Loucy (cell line): ENCODE measurements at regions not wholly inside any gene's neighbourhood (a gene's known extent, or its start where the extent isn't known, plus 50 kb on each side); places are given as distances from the start of the nearest gene placed in this dataset.

ENCODE experiments used
- H2AFZ ChIP-seq: fragments of 200-600 bp; sonication (generic); 2 replicates; pipeline ENCODE4 v1.6.0; 2016; ENCODE audit warnings: antibody characterized with exemption, mild to moderate bottlenecking, low read length, moderate library complexity
- H3F3A ChIP-seq: fragments of 200-600 bp; 2 replicates; pipeline ENCODE4 v1.6.0; 2016; ENCODE audit warnings: antibody characterized with exemption, low read depth, mild to moderate bottlenecking
- H3K27me3 ChIP-seq: fragments of 200-600 bp; sonication (generic); 2 replicates; pipeline ENCODE4 v1.6.1; 2014; ENCODE audit warnings: low read length, mild to moderate bottlenecking; ENCODE audit not compliant: insufficient read depth, poor library complexity, severe bottlenecking
- H3K36me3 ChIP-seq: fragments of 200-600 bp; sonication (generic); 2 replicates; pipeline ENCODE4 v1.6.1; 2016; ENCODE audit warnings: low read length; ENCODE audit not compliant: insufficient read depth
- H3K4me1 ChIP-seq: fragments of 200-600 bp; sonication (generic); 2 replicates; pipeline ENCODE4 v1.5.1; 2014; ENCODE audit warnings: low read length, mild to moderate bottlenecking; ENCODE audit not compliant: insufficient read depth, poor library complexity, severe bottlenecking
- H3K4me2 ChIP-seq: fragments of 200-600 bp; sonication (generic); 2 replicates; pipeline ENCODE4 v1.6.0; 2014; ENCODE audit warnings: antibody characterized with exemption, low read length, low read depth, mild to moderate bottlenecking; ENCODE audit not compliant: poor library complexity, severe bottlenecking
- H3K4me3 ChIP-seq: fragments of 200-600 bp; sonication (generic); 2 replicates; pipeline ENCODE4 v1.5.1; 2014; ENCODE audit warnings: low read length, mild to moderate bottlenecking, mixed read lengths; ENCODE audit not compliant: poor library complexity, severe bottlenecking
- H3K79me2 ChIP-seq: fragments of 200-600 bp; sonication (generic); 2 replicates; pipeline ENCODE4 v1.6.1; 2014; ENCODE audit warnings: low read length; ENCODE audit not compliant: insufficient read depth
- H3K9ac ChIP-seq: fragments of 200-600 bp; sonication (generic); 2 replicates; pipeline ENCODE4 v1.6.0; 2014; ENCODE audit warnings: mild to moderate bottlenecking, low read depth, low read length, moderate library complexity; ENCODE audit not compliant: poor library complexity, severe bottlenecking
- H3K9me2 ChIP-seq: fragments of 200-600 bp; sonication (generic); replicated peaks from 2 replicates; pipeline ENCODE4 v1.6.1; 2016; ENCODE audit warnings: low read depth, low read length, mixed read lengths
- H3K9me3 ChIP-seq: fragments of 200-600 bp; sonication (generic); 2 replicates; pipeline ENCODE4 v1.6.1; 2014; ENCODE audit warnings: mild to moderate bottlenecking, antibody characterized with exemption, low read length, low read depth; ENCODE audit not compliant: insufficient read depth
- H4K20me1 ChIP-seq: fragments of 200-600 bp; sonication (generic); 2 replicates; pipeline ENCODE4 v1.6.0; 2014; ENCODE audit warnings: antibody characterized with exemption, low read length, mild to moderate bottlenecking; ENCODE audit not compliant: insufficient read depth, poor library complexity, severe bottlenecking
- EZH2phosphoT487 ChIP-seq: fragments of 200-600 bp; IDR thresholded peaks from 2 replicates; pipeline ENCODE4 v1.6.1; 2018; ENCODE audit warnings: antibody characterized with exemption, mild to moderate bottlenecking, moderate library complexity, borderline replicate concordance
- TF ChIP-seq, protein P1 (sequence below): fragments of 200-600 bp; sonication (generic); conservative IDR thresholded peaks from 2 replicates; pipeline ENCODE4 v1.5.1; 2014; ENCODE audit warnings: mild to moderate bottlenecking, antibody characterized with exemption, low read length

DNA sequence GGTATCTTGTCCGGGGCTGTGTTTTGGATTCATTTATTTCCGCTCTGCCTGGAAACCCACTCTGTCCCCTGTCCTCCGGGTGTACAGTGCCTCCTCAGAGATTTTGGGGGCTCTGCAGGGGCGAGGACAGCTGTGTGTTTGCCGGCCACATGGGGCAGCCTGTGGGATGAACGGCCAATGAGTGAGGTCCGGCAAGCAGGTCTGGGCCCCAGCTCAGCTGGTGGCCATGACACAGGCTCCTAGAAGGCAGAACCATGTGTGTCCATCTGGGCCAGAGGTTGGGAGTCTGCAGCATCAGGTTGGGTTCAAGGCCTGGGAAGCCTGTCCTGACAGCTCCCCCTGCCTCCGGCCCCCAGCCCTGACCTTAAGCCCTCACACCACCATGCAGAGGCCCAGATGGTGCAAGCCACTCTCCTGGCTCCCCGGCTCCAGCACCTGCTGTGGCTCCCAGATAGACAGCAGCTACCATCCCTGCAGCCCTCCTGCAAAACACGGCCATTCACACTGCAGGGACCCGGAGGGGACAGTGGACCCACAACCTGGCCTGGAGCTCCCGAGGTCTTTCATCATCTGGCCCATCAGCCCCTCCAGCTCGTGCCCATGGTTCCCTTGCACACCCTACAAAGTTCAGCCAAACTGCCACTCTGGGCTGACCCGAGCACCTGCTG lies 220.1 kb upstream of the C14orf180 start:
- H3F3A ChIP-seq, result no peaks in the 10 kb centered on the region
- TF ChIP-seq, protein P1, sequence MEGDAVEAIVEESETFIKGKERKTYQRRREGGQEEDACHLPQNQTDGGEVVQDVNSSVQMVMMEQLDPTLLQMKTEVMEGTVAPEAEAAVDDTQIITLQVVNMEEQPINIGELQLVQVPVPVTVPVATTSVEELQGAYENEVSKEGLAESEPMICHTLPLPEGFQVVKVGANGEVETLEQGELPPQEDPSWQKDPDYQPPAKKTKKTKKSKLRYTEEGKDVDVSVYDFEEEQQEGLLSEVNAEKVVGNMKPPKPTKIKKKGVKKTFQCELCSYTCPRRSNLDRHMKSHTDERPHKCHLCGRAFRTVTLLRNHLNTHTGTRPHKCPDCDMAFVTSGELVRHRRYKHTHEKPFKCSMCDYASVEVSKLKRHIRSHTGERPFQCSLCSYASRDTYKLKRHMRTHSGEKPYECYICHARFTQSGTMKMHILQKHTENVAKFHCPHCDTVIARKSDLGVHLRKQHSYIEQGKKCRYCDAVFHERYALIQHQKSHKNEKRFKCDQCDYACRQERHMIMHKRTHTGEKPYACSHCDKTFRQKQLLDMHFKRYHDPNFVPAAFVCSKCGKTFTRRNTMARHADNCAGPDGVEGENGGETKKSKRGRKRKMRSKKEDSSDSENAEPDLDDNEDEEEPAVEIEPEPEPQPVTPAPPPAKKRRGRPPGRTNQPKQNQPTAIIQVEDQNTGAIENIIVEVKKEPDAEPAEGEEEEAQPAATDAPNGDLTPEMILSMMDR, result no peak
- TF ChIP-seq EZH2phosphoT487, result no peak
- no peak overlapping the region for H2AFZ ChIP-seq
- no peaks in the 10 kb centered on the region for H4K20me1 ChIP-seq
- no peaks in the 10 kb centered on the region for H3K4me1 ChIP-seq
- H3K4me2 ChIP-seq, result no peak overlapping the region
- H3K9me2 ChIP-seq, result no peaks in the 10 kb centered on the region
- H3K9ac ChIP-seq, result no peak overlapping the region
- H3K9me3 ChIP-seq, result no peaks in the 10 kb centered on the region
- H3K36me3 ChIP-seq, result no peaks in the 10 kb centered on the region
- no peak overlapping the region for H3K4me3 ChIP-seq
- H3K79me2 ChIP-seq, result no peaks in the 10 kb centered on the region
- no peaks in the 10 kb centered on the region for H3K27me3 ChIP-seq

DNA sequence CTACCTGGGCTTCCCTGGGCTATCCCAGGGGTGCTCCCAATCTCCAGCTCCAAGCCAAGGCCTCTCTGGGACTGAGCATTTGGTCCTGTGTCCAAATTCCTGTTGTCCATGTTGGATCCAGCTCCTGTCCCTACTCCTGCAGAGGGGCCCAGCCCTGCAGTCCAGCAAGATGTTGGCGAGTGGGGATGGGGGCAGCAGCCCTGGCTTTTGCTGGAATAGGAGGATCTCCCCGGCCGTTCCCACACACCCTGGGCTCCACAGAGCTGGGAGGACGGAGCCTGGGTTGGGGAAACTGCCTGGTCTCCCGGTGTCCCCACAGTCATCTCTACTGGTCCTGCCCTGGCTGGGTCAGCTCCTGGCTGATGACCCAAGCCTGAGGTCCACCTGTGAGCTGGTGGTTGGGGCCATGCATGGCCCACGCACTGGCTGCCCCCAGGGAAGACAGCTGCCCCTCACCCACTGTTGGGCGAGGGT lies 219.6 kb upstream of the C14orf180 start:
- no peaks in the 10 kb centered on the region for H3K36me3 ChIP-seq
- H3K9ac ChIP-seq, result no peak overlapping the region
- H3K4me2 ChIP-seq, result no peak overlapping the region
- H3F3A ChIP-seq, result no peaks in the 10 kb centered on the region
- H3K4me3 ChIP-seq, result no peak overlapping the region
- H3K9me2 ChIP-seq, result no peaks in the 10 kb centered on the region
- H2AFZ ChIP-seq, result no peak overlapping the region
- H4K20me1 ChIP-seq, result no peaks in the 10 kb centered on the region
- TF ChIP-seq EZH2phosphoT487, result no peak
- TF ChIP-seq, protein P1, result no peak
- no peaks in the 10 kb centered on the region for H3K4me1 ChIP-seq
- no peaks in the 10 kb centered on the region for H3K9me3 ChIP-seq
- H3K79me2 ChIP-seq, result no peaks in the 10 kb centered on the region
- no peaks in the 10 kb centered on the region for H3K27me3 ChIP-seq

DNA sequence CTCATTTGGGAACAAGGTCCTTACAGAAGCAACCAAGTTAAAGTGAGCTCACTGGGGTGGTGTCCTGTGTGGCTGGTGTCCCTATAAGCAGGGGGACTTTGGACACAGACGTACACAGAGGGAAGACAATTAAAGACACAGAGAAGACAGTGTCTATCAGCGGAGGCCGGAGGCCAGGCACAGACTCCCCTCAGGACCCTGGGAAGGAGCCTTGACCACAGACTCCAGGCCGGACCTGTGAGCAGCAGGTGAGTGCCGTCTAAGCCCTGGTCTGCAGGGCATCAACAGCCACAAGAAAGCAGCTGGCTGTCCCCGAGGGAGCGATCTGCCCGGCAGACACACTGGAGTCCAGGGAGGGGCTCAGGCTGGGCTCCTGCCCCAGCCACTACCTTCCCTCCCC lies 219.1 kb upstream of the C14orf180 start:
- Histone ChIP-seq H3K4me3 (no peak overlapping the region), H4K20me1 (no peaks in the 10 kb centered on the region), H3K9me2 (no peaks in the 10 kb centered on the region), H3F3A (no peaks in the 10 kb centered on the region), H2AFZ (no peak overlapping the region), H3K9me3 (no peaks in the 10 kb centered on the region), H3K9ac (no peak overlapping the region), H3K36me3 (no peaks in the 10 kb centered on the region), H3K4me2 (no peak overlapping the region), H3K79me2 (no peaks in the 10 kb centered on the region), H3K27me3 (no peaks in the 10 kb centered on the region), H3K4me1 (no peaks in the 10 kb centered on the region)
- TF ChIP-seq EZH2phosphoT487, result no peak
- TF ChIP-seq, protein P1, result no peak
